RWPE2 (cell line): ENCODE measurements at regions not wholly inside any gene's neighbourhood (a gene's known extent, or its start where the extent isn't known, plus 50 kb on each side); places are given as distances from the start of the nearest gene placed in this dataset.

ENCODE experiments used
- ATAC-seq: fragments of 200-7000 bp; cut with Tn5 transposase; 3 replicates; pipeline ENCODE4 v1.9.1; 2021; ENCODE audit warnings: low read depth
- DNase-seq: peaks from one replicate; pipeline ENCODE4 v3.0.0-alpha.2; 2020; ENCODE audit warnings: low spot score
- H3K27ac ChIP-seq: fragments of 450-650 bp; 2 replicates; pipeline ENCODE4 v1.5.1; 2017; ENCODE audit warnings: mild to moderate bottlenecking; ENCODE audit not compliant: poor library complexity, severe bottlenecking
- H3K27me3 ChIP-seq: fragments of 250-450 bp; sonication (Bioruptor Pico); 2 replicates; pipeline ENCODE4 v1.5.1; 2021; ENCODE audit warnings: mild to moderate bottlenecking, moderate library complexity; ENCODE audit not compliant: insufficient read depth, poor library complexity, severe bottlenecking
- H3K36me3 ChIP-seq: fragments of 250-450 bp; sonication (Bioruptor Pico); 2 replicates; pipeline ENCODE4 v1.5.1; 2020; ENCODE audit warnings: low read depth, mild to moderate bottlenecking, moderate library complexity
- H3K4me1 ChIP-seq: fragments of 250-450 bp; sonication (Bioruptor Pico); 2 replicates; pipeline ENCODE4 v1.5.1; 2021; ENCODE audit warnings: mild to moderate bottlenecking, moderate library complexity; ENCODE audit not compliant: insufficient read depth, poor library complexity, severe bottlenecking
- H3K4me3 ChIP-seq: fragments of 250-450 bp; sonication (Bioruptor Pico); 2 replicates; pipeline ENCODE4 v1.5.1; 2021; ENCODE audit warnings: mild to moderate bottlenecking, moderate library complexity; ENCODE audit not compliant: severe bottlenecking
- H3K9me3 ChIP-seq: fragments of 250-450 bp; sonication (Bioruptor Pico); 2 replicates; pipeline ENCODE4 v1.5.1; 2021; ENCODE audit warnings: mild to moderate bottlenecking, moderate library complexity; ENCODE audit not compliant: severe bottlenecking
- CTCF ChIP-seq: fragments of 450-650 bp; IDR thresholded peaks from one replicate; pipeline ENCODE4 v1.5.1; 2017; ENCODE audit warnings: mild to moderate bottlenecking, moderate library complexity; ENCODE audit not compliant: poor library complexity, severe bottlenecking

- Histone ChIP-seq H3K27ac (no peak overlapping the region), H3K4me1 (no peaks in the 10 kb centered on the region), H3K4me3 (no peak overlapping the region), H3K36me3 (no peaks in the 10 kb centered on the region), H3K9me3 (no peaks in the 10 kb centered on the region), H3K27me3 (peaks cover 15% of the 10 kb centered on the region)
- ATAC-seq = peak; percentile 91
- DNase-seq = peak; percentile 85
- peak; percentile 100 for TF ChIP-seq CTCF
Observed at GRCh38 chr20:60210779-60211617, 252.8 kb downstream of the CDH26 start.

- DNase-seq (peak; percentile 70), ATAC-seq (no peak)
- no peaks in the 10 kb centered on the region for H3K4me1 ChIP-seq
- no peak overlapping the region for H3K27ac ChIP-seq
- TF ChIP-seq CTCF = no peak
- H3K9me3 ChIP-seq = no peaks in the 10 kb centered on the region
- no peaks in the 10 kb centered on the region for H3K36me3 ChIP-seq
- H3K4me3 ChIP-seq = no peak overlapping the region
- H3K27me3 ChIP-seq = peaks cover 17% of the 10 kb centered on the region
Observed at GRCh38 chr20:60211618-60212463, 253.6 kb downstream of the CDH26 start.

- Histone ChIP-seq H3K9me3 (no peaks in the 10 kb centered on the region), H3K36me3 (no peaks in the 10 kb centered on the region), H3K4me1 (no peaks in the 10 kb centered on the region), H3K27me3 (peaks cover 23% of the 10 kb centered on the region), H3K4me3 (no peak overlapping the region), H3K27ac (no peak overlapping the region)
- DNase-seq (peak; percentile 63), ATAC-seq (no peak)
- TF ChIP-seq CTCF = no peak
Observed at GRCh38 chr20:60212695-60213094, 254.5 kb downstream of the CDH26 start.

GRCh38 chr20:60213126-60213893 is 255.1 kb downstream of the CDH26 start:
- DNase-seq (peak; percentile 72), ATAC-seq (no peak)
- H3K27ac ChIP-seq = no peak overlapping the region
- no peak overlapping the region for H3K4me3 ChIP-seq
- TF ChIP-seq CTCF = no peak
- no peaks in the 10 kb centered on the region for H3K4me1 ChIP-seq
- peaks cover 27% of the 10 kb centered on the region for H3K27me3 ChIP-seq
- no peaks in the 10 kb centered on the region for H3K9me3 ChIP-seq
- no peaks in the 10 kb centered on the region for H3K36me3 ChIP-seq
